ENCODE measurements at regions not wholly inside any gene's neighbourhood (a gene's known extent, or its start where the extent isn't known, plus 50 kb on each side); places are given as distances from the start of the nearest gene placed in this dataset.

GRCh38 chr9:26334706-26335105 lies 557.9 kb downstream of the CAAP1 start:
- peaks cover 0 to 4% (median 0%) of the 10 kb centered on the region in 3 donors for H3K4me1 ChIP-seq
- no peaks in the 10 kb centered on the region for H3K27me3 ChIP-seq
- TF ChIP-seq CTCF (IDR thresholded peaks at IDR 0.05): no peak
- ATAC-seq: no peak
- intact Hi-C loops (cut with DNase I): no loop called here
- 69 to 73% methylated on average over 4 of the region's 4 CpGs for whole genome bisulfite sequencing, 2 donors
- H3K36me3 ChIP-seq: no peaks in the 10 kb centered on the region
- H3K4me3 ChIP-seq: no peak overlapping the region
- H3K27ac ChIP-seq: no peak overlapping the region
- DNase-seq: no peak
- no peaks in the 10 kb centered on the region for H3K9me3 ChIP-seq
- no peak for FAIRE-seq

GRCh38 chr9:26331223-26331622 lies 561.4 kb downstream of the CAAP1 start:
- H3K9me3 ChIP-seq: no peaks in the 10 kb centered on the region
- no peak overlapping the region for H3K4me3 ChIP-seq
- H3K27me3 ChIP-seq: no peaks in the 10 kb centered on the region
- H3K4me1 ChIP-seq: peaks cover 0 to 4% (median 0%) of the 10 kb centered on the region in 3 donors
- DNase-seq (no peak), FAIRE-seq (no peak), ATAC-seq (no peak)
- no peak for TF ChIP-seq CTCF (IDR thresholded peaks at IDR 0.05)
- intact Hi-C loops (cut with DNase I): no loop called here
- 94 to 96% methylated on average over 3 of the region's 3 CpGs for WGBS, 2 donors
- H3K36me3 ChIP-seq: no peaks in the 10 kb centered on the region
- H3K27ac ChIP-seq: no peak overlapping the region

GRCh38 chr9:26329974-26330373 lies 562.6 kb downstream of the CAAP1 start:
- ATAC-seq: peak; percentile 45 to 90 (median 68)

GRCh38 chr9:26326563-26326962 lies 566.0 kb downstream of the CAAP1 start:
- DNase-seq (peak in 2 of 6 donors; percentile 11 to 53), FAIRE-seq (peak; percentile 77), ATAC-seq (peak in 3 of 4 donors; percentile 81 to 86 (median 84))
- intact Hi-C loops (cut with DNase I): no loop called here
- peaks cover 0 to 4% (median 0%) of the 10 kb centered on the region in 3 donors for H3K4me1 ChIP-seq
- 1% methylated on average over 3 of the region's 3 CpGs for WGBS, 2 donors
- H3K27me3 ChIP-seq: no peaks in the 10 kb centered on the region
- H3K9me3 ChIP-seq: no peaks in the 10 kb centered on the region
- TF ChIP-seq CTCF (IDR thresholded peaks at IDR 0.05): peak; percentile 41 to 81 (median 74)
- no peak overlapping the region for H3K27ac ChIP-seq
- H3K4me3 ChIP-seq: no peak overlapping the region
- H3K36me3 ChIP-seq: no peaks in the 10 kb centered on the region

More at GRCh38 chr9:26329974-26330373, 562.6 kb downstream of the CAAP1 start:
- intact Hi-C loops (cut with DNase I): no loop called here
- Histone ChIP-seq H3K27me3 (no peaks in the 10 kb centered on the region), H3K27ac (no peak overlapping the region), H3K4me3 (no peak overlapping the region), H3K9me3 (no peaks in the 10 kb centered on the region), H3K4me1 (peaks cover 0 to 4% (median 0%) of the 10 kb centered on the region in 3 donors), H3K36me3 (no peaks in the 10 kb centered on the region)
- WGBS, 2 donors: 5 to 17% methylated on average over 3 of the region's 3 CpGs
- FAIRE-seq (no peak), DNase-seq (peak in 3 of 6 donors; percentile 3 to 19 (median 13))
- no peak for TF ChIP-seq CTCF (IDR thresholded peaks at IDR 0.05)

- peaks cover 0 to 4% (median 0%) of the 10 kb centered on the region in 3 donors for H3K4me1 ChIP-seq
- TF ChIP-seq CTCF (IDR thresholded peaks at IDR 0.05): no peak
- FAIRE-seq: no peak
- no peak overlapping the region for H3K27ac ChIP-seq
- DNase-seq: no peak
- no peak overlapping the region for H3K4me3 ChIP-seq
- no peaks in the 10 kb centered on the region for H3K27me3 ChIP-seq
- no peak for ATAC-seq
- no peaks in the 10 kb centered on the region for H3K9me3 ChIP-seq
- H3K36me3 ChIP-seq: no peaks in the 10 kb centered on the region
- intact Hi-C loops (cut with DNase I): no loop called here
Measured at GRCh38 chr9:26325444-26325829, 567.2 kb downstream of the CAAP1 start.

Measured in pancreas (tissue), 10 donors.